AG04450 (cell line): ENCODE measurements at regions not wholly inside any gene's neighbourhood (a gene's known extent, or its start where the extent isn't known, plus 50 kb on each side); places are given as distances from the start of the nearest gene placed in this dataset.

Source experiments
- CTCF ChIA-PET: fragments of 300-600, 350-600 bp; formaldehyde crosslinking; extraction: SDS; loops from one replicate; lab custom pipeline; 2022; ENCODE audit warnings: antibody characterized with exemption, inconsistent platforms; lab: Charles Lee
- POLR2A ChIA-PET: fragments of 350-600 bp; formaldehyde crosslinking; extraction: SDS; loops from one replicate; lab custom pipeline; 2021; ENCODE audit warnings: antibody characterized with exemption, inconsistent platforms; lab: Yijun Ruan, JAX
- DNase-seq: peaks from one replicate; pipeline ENCODE4 v3.0.0-alpha.2; 2011; ENCODE audit warnings: low read depth, low spot score
- H3K27ac ChIP-seq: one replicate; pipeline ENCODE4 v1.5.1; 2012; ENCODE audit warnings: low read depth, low read length, control low read depth
- H3K27me3 ChIP-seq: one replicate; pipeline ENCODE4 v1.6.0; 2012; ENCODE audit warnings: low read length; ENCODE audit not compliant: control insufficient read depth, insufficient read depth
- H3K4me3 ChIP-seq: 2 replicates; pipeline ENCODE4 v1.5.1; 2011; ENCODE audit warnings: mild to moderate bottlenecking, low read depth, low read length, control low read depth
- H3K9me3 ChIP-seq: 2 replicates; pipeline ENCODE4 v1.5.1; 2012; ENCODE audit warnings: low read length; ENCODE audit not compliant: control insufficient read depth, insufficient read depth
- CTCF ChIP-seq: IDR thresholded peaks from 2 replicates; pipeline ENCODE4 v1.5.1; 2011; ENCODE audit warnings: low read depth, low read length, control low read depth, inconsistent platforms

GRCh38 chr1:2940178-2940577 lies 81.1 kb upstream of the ACTRT2 start:
- TF ChIP-seq CTCF, result no peak
- peaks cover 90% of the 10 kb centered on the region for H3K9me3 ChIP-seq
- no peak for DNase-seq

GRCh38 chr1:2941040-2941439 lies 80.2 kb upstream of the ACTRT2 start:
- Histone ChIP-seq H3K9me3 (peaks cover 90% of the 10 kb centered on the region), H3K27me3 (no peaks in the 10 kb centered on the region), H3K27ac (no peak overlapping the region), H3K4me3 (no peak overlapping the region)
- CTCF ChIA-PET, result no interaction called here
- POLR2A ChIA-PET, result no interaction called here
- no peak for TF ChIP-seq CTCF
- DNase-seq, result no peak

More at GRCh38 chr1:2940178-2940577, 81.1 kb upstream of the ACTRT2 start:
- CTCF ChIA-PET, result interaction anchor here (0.7 kb wide), 1 partner anchor 551 kb away, joined by 3 read pairs; no protein-coding TSS in a partner anchor
- Histone ChIP-seq H3K27me3 (no peaks in the 10 kb centered on the region), H3K4me3 (no peak overlapping the region), H3K27ac (no peak overlapping the region)
- POLR2A ChIA-PET, result no interaction called here

- no peak for DNase-seq
- no peak overlapping the region for H3K4me3 ChIP-seq
- no peak for TF ChIP-seq CTCF
- H3K9me3 ChIP-seq, result peaks cover 90% of the 10 kb centered on the region
- no peaks in the 10 kb centered on the region for H3K27me3 ChIP-seq
- POLR2A ChIA-PET, result no interaction called here
- no peak overlapping the region for H3K27ac ChIP-seq
- CTCF ChIA-PET, result no interaction called here
Observed at GRCh38 chr1:2941907-2942306, 79.4 kb upstream of the ACTRT2 start.

GRCh38 chr1:2942410-2942809 lies 78.9 kb upstream of the ACTRT2 start:
- H3K27me3 ChIP-seq, result no peaks in the 10 kb centered on the region
- no peak overlapping the region for H3K27ac ChIP-seq
- ChIA-PET CTCF (no interaction called here), POLR2A (no interaction called here)
- peaks cover 90% of the 10 kb centered on the region for H3K9me3 ChIP-seq
- DNase-seq, result no peak
- H3K4me3 ChIP-seq, result no peak overlapping the region
- no peak for TF ChIP-seq CTCF

- POLR2A ChIA-PET, result no interaction called here
- TF ChIP-seq CTCF, result no peak
- Histone ChIP-seq H3K27ac (no peak overlapping the region), H3K9me3 (peaks cover 88% of the 10 kb centered on the region), H3K27me3 (no peaks in the 10 kb centered on the region), H3K4me3 (no peak overlapping the region)
- CTCF ChIA-PET, result no interaction called here
- no peak for DNase-seq
Observed at GRCh38 chr1:2943686-2944260, 77.5 kb upstream of the ACTRT2 start.
